ENCODE measurements at regions not wholly inside any gene's neighbourhood (a gene's known extent, or its start where the extent isn't known, plus 50 kb on each side); places are given as distances from the start of the nearest gene placed in this dataset.

- TF ChIP-seq CTCF (IDR thresholded peaks at IDR 0.05; ENCODE audit: insufficient read depth, low read length, poor library complexity, severe bottlenecking): no peak
- TF ChIP-seq EZH2phosphoT487 (conservative IDR thresholded peaks at IDR 0.05; ENCODE audit: low read length): no peak
These were observed 272.1 kb upstream of the C1orf87 start for GRCh38 chr1:60345621-60346020.

Measured in SU-DHL-6 (cell line).